Stomach (tissue), 8 donors: ENCODE measurements at regions not wholly inside any gene's neighbourhood (a gene's known extent, or its start where the extent isn't known, plus 50 kb on each side); places are given as distances from the start of the nearest gene placed in this dataset.
A peak's percentile ranks its signal among the peaks of the same experiment; 100 is the strongest.

ENCODE experiments used
- DNase-seq, 2 donors: peaks; one replicate each; pipeline versions ENCODE4 v3.0.0 to v3.0.0-alpha.2; 2013 to 2019
- H3K27ac ChIP-seq, 5 donors: fragments of 200-600 bp in 4 of 5; sonication (generic) in 4 of 5; one replicate each; pipeline ENCODE4 v1.5.1; 2013 to 2019; ENCODE audit warnings: mild to moderate bottlenecking in 1 of 5, moderate library complexity in 1 of 5
- H3K27me3 ChIP-seq, 3 donors: fragments of 200-600 bp; sonication (generic); one replicate each; pipeline ENCODE4 v1.5.1; 2017 to 2019; ENCODE audit warnings: mixed run types in 1 of 3
- H3K36me3 ChIP-seq, 4 donors: fragments of 200-600 bp; sonication (generic); 1 replicate in 3 of 4; 2 replicates in 1 of 4; pipeline ENCODE4 v1.5.1; 2016 to 2019
- H3K4me1 ChIP-seq, 4 donors: fragments of 200-600 bp; sonication (generic); one replicate each; pipeline ENCODE4 v1.5.1; 2016 to 2019
- H3K4me3 ChIP-seq, 4 donors: fragments of 200-600 bp; sonication (generic) in 3 of 4; one replicate each; pipeline ENCODE4 v1.5.1; 2016 to 2019; ENCODE audit warnings: mild to moderate bottlenecking in 1 of 4
- H3K9me3 ChIP-seq, 4 donors: fragments of 200-600 bp; sonication (generic); one replicate each; pipeline ENCODE4 v1.5.1; 2016 to 2019
- EP300 ChIP-seq: sonication (generic); formaldehyde crosslinking; IDR thresholded peaks from one replicate; pipeline ENCODE4 v1.6.1; 2017; ENCODE audit warnings: antibody characterized with exemption
- POLR2A ChIP-seq, 4 donors: fragments of 450-650 bp; IDR thresholded peaks; one replicate each; pipeline ENCODE4 v1.6.1; 2016; ENCODE audit warnings: antibody characterized with exemption in 4 of 4, control low read depth in 2 of 4, mild to moderate bottlenecking in 1 of 4, moderate library complexity in 1 of 4
- POLR2AphosphoS5 ChIP-seq, 3 donors: sonication (generic); formaldehyde crosslinking; IDR thresholded peaks; one replicate each; pipeline ENCODE4 v1.6.1; 2016; ENCODE audit warnings: antibody characterized with exemption in 3 of 3
- WGBS, 5 donors: extraction: QIAGEN DNeasy Blood & Tissue Kit in 3 of 5; methylation state at CpG; one replicate each; pipeline versions ENCODE4 v1.1.5 to v1.1.7; 2013 to 2018; 5-methylcytosine and 5-hydroxymethylcytosine counted together
- intact Hi-C: fragments of 100-400 bp; cut with DNase I; formaldehyde crosslinking; loops from one replicate; pipeline ENCODE4 v1.15.1; 2023; ENCODE audit warnings: low total_unique reads
- TF ChIP-seq, protein P1 (sequence below), 7 experiments: fragments of 450-650 bp in 4 of 7; fragments of 200-600 bp in 3 of 7; sonication (generic) in 3 of 7; IDR thresholded peaks; one replicate each; pipeline ENCODE4 v1.5.1; 2016 to 2019; ENCODE audit warnings: antibody characterized with exemption in 7 of 7, control low read depth in 2 of 7, mild to moderate bottlenecking in 1 of 7
- donor health status: healthy with polysubstance abuse.
- donor health status: Bipolar disorder and iron deficiency.
- donor health status: healthy.

DNA sequence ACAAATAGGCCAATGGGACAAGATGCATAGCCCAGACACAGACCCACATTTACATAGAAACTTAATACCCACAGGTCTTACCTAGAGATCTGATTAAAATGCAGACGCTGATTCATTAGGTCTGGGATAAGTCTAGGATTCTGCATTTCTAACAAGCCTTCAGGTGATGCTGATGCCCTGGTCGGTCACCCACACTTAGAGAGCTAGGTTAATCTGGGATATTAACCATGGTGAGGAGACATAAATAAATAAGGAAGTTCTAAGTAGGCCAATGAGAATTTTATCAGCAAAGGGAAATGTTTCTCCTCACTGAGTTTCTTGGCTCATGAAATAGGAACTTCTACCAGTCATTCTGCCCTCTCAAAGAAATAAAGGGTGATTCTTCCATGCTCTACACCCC, 120.1 kb downstream of the BMP4 start:
- TF ChIP-seq POLR2AphosphoS5 (IDR thresholded peaks at IDR 0.05) (no peak), POLR2A (IDR thresholded peaks at IDR 0.05) (no peak), EP300 (no peak)
- TF ChIP-seq, protein P1, sequence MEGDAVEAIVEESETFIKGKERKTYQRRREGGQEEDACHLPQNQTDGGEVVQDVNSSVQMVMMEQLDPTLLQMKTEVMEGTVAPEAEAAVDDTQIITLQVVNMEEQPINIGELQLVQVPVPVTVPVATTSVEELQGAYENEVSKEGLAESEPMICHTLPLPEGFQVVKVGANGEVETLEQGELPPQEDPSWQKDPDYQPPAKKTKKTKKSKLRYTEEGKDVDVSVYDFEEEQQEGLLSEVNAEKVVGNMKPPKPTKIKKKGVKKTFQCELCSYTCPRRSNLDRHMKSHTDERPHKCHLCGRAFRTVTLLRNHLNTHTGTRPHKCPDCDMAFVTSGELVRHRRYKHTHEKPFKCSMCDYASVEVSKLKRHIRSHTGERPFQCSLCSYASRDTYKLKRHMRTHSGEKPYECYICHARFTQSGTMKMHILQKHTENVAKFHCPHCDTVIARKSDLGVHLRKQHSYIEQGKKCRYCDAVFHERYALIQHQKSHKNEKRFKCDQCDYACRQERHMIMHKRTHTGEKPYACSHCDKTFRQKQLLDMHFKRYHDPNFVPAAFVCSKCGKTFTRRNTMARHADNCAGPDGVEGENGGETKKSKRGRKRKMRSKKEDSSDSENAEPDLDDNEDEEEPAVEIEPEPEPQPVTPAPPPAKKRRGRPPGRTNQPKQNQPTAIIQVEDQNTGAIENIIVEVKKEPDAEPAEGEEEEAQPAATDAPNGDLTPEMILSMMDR (IDR thresholded peaks at IDR 0.05), result no peak
- Histone ChIP-seq H3K27me3 (no peaks in the 10 kb centered on the region), H3K36me3 (no peaks in the 10 kb centered on the region), H3K27ac (no peak overlapping the region), H3K4me3 (no peak overlapping the region), H3K4me1 (no peaks in the 10 kb centered on the region), H3K9me3 (peaks cover 0 to 13% (median 10%) of the 10 kb centered on the region in 4 donors)
- DNase-seq, result no peak
- WGBS, 5 donors, result 56 to 74% (median 60%) methylated on average over 2 of the region's 2 CpGs
- intact Hi-C loops, result no loop called here

DNA sequence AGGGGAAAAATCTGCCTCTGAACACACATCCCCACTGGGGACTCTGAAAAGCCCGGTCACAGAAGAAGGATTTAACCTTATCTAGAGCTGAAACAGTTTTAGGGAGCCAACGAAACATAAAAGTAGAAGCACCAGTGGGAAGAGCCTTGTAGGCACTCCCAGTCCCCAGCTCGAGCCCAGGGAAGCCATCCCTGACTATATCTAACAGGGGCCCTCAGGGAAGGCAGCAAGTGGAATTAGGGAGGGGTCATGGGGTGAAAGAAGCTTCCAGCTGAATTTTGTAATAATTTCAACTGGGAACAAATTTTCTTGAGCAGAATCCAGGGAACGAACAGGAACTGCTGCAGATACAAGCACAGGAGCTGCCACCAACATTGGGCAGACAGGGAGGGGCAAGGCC, 127.8 kb downstream of the BMP4 start:
- Histone ChIP-seq H3K36me3 (no peaks in the 10 kb centered on the region), H3K27me3 (no peaks in the 10 kb centered on the region), H3K4me3 (no peak overlapping the region), H3K9me3 (peaks cover 0 to 5% (median 0%) of the 10 kb centered on the region in 4 donors), H3K27ac (no peak overlapping the region), H3K4me1 (no peaks in the 10 kb centered on the region)
- no peak for DNase-seq
- intact Hi-C loops, result no loop called here
- WGBS, 5 donors, result 55 to 72% (median 67%) methylated on average over 4 of the region's 4 CpGs
- TF ChIP-seq POLR2A (IDR thresholded peaks at IDR 0.05), result no peak
- TF ChIP-seq EP300, result no peak
- TF ChIP-seq POLR2AphosphoS5 (IDR thresholded peaks at IDR 0.05), result no peak
- TF ChIP-seq, protein P1 (IDR thresholded peaks at IDR 0.05), result no peak

DNA sequence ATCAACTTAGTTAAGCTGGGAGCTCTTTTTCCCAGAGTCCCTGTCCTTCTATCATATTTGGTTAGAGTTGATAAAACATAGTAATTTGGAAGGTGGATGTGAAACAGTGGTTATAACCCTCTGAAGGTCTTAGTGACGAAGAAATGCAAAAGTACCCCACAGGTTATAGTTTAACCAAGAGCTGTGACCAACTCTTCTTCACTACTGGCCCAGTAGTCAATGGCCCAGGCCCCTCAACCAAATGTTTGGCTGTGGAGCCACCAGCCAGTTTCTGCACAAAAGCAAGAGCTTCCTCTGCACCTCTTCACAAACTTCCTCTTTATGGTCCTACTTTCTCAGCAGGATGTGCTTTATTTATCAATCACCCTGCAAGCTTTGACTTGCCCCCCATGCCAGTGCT, 132.6 kb downstream of the BMP4 start:
- Histone ChIP-seq H3K27me3 (no peaks in the 10 kb centered on the region), H3K27ac (no peak overlapping the region), H3K9me3 (no peaks in the 10 kb centered on the region), H3K36me3 (no peaks in the 10 kb centered on the region), H3K4me3 (no peak overlapping the region), H3K4me1 (no peaks in the 10 kb centered on the region)
- WGBS, 5 donors, result 79 to 96% (median 88%) methylated on average over 1 of the region's 1 CpG
- TF ChIP-seq POLR2A (IDR thresholded peaks at IDR 0.05) (no peak), POLR2AphosphoS5 (IDR thresholded peaks at IDR 0.05) (no peak), EP300 (no peak)
- TF ChIP-seq, protein P1 (IDR thresholded peaks at IDR 0.05), result no peak
- intact Hi-C loops, result no loop called here
- no peak for DNase-seq

DNA sequence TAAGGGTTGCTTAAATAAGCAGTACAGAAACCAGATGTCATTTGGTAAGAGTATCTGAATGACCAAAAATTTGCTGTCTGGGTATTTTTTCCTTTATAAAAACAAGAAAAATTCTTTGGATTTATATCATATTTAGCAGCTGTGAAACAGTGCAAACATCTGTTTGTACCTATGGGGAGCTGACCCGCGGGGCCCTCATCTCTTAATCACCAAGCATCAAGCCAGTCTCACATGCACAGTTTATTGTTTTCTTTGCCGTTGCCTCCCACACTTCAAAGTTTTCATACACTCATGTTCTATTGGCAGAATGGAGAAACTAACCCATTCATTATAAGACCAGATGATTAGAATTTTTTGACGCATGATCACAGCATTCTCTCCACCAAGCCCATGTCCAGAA, 142.2 kb downstream of the BMP4 start:
- intact Hi-C loops, result no loop called here
- Histone ChIP-seq H3K27me3 (no peaks in the 10 kb centered on the region), H3K27ac (no peak overlapping the region), H3K36me3 (no peaks in the 10 kb centered on the region), H3K4me1 (no peaks in the 10 kb centered on the region), H3K9me3 (no peaks in the 10 kb centered on the region), H3K4me3 (no peak overlapping the region)
- no peak for TF ChIP-seq EP300
- TF ChIP-seq, protein P1 (IDR thresholded peaks at IDR 0.05), result no peak
- no peak for TF ChIP-seq POLR2A (IDR thresholded peaks at IDR 0.05)
- no peak for TF ChIP-seq POLR2AphosphoS5 (IDR thresholded peaks at IDR 0.05)
- WGBS, 5 donors, result 59 to 73% (median 66%) methylated on average over 4 of the region's 4 CpGs
- peak in 1 of 2 donors; percentile 41 for DNase-seq
